Panc1 (cell line): ENCODE measurements at regions not wholly inside any gene's neighbourhood (a gene's known extent, or its start where the extent isn't known, plus 50 kb on each side); places are given as distances from the start of the nearest gene placed in this dataset.
A peak's percentile ranks its signal among the peaks of the same experiment; 100 is the strongest.

Experiments
- ATAC-seq: fragments of 200-7000 bp; cut with Tn5 transposase; 2 replicates; pipeline ENCODE4 v1.9.1; 2020; ENCODE audit warnings: mild to moderate bottlenecking, moderate library complexity
- BruUV-seq: library from RNA; stranded (reverse); fragments of 400-500 nt; replicated peaks from 2 replicates; lab custom pipeline; 2021; lab: Mats Ljungman, UMichigan
- CTCF ChIA-PET: fragments of 300-600 bp; sonication (Branson Sonifier 250); formaldehyde crosslinking; loops from one replicate; lab custom pipeline; 2022; ENCODE audit warnings: antibody characterized with exemption; lab: Charles Lee
- POLR2A ChIA-PET: fragments of 300-600 bp; sonication (Branson Sonifier 250); formaldehyde crosslinking; loops from one replicate; lab custom pipeline; 2022; ENCODE audit warnings: antibody characterized with exemption; lab: Charles Lee
- DNase-seq: peaks from one replicate; pipeline ENCODE4 v3.0.0-alpha.2; 2010; ENCODE audit warnings: low read depth, low spot score
- H3K27ac ChIP-seq: 2 replicates; pipeline ENCODE4 v1.5.1; 2011; ENCODE audit warnings: mild to moderate bottlenecking, low read length, inconsistent platforms
- H3K27me3 ChIP-seq: fragments of 200-500 bp; sonication (Bioruptor generic); 2 replicates; pipeline ENCODE4 v1.6.0; 2014; ENCODE audit warnings: low read length, inconsistent platforms; ENCODE audit not compliant: control insufficient read depth, insufficient read depth
- H3K36me3 ChIP-seq: fragments of 200-500 bp; sonication (Bioruptor generic); 2 replicates; pipeline ENCODE4 v1.5.1; 2014; ENCODE audit warnings: inconsistent platforms, mild to moderate bottlenecking, low read length, moderate library complexity; ENCODE audit not compliant: control insufficient read depth, insufficient read depth
- H3K4me1 ChIP-seq: 2 replicates; pipeline ENCODE4 v1.5.1; 2011; ENCODE audit warnings: inconsistent platforms, mild to moderate bottlenecking, low read length, moderate library complexity; ENCODE audit not compliant: control insufficient read depth, insufficient read depth
- H3K4me3 ChIP-seq, 2 experiments: 2 replicates each; pipeline ENCODE4 v1.5.1; 2011 to 2012; ENCODE audit warnings: low read depth in 2 of 2, low read length in 2 of 2, mild to moderate bottlenecking in 2 of 2, inconsistent platforms in 1 of 2, moderate library complexity in 1 of 2
- H3K9me3 ChIP-seq: fragments of 200-500 bp; sonication (Bioruptor generic); 2 replicates; pipeline ENCODE4 v1.5.1; 2014; ENCODE audit warnings: low read depth, mild to moderate bottlenecking, inconsistent platforms, low read length, moderate library complexity; ENCODE audit not compliant: control insufficient read depth, insufficient read depth
- POLR2AphosphoS5 ChIP-seq: IDR thresholded peaks from 2 replicates; pipeline ENCODE4 v1.6.1; 2012; ENCODE audit warnings: mild to moderate bottlenecking, low read depth, low read length, moderate library complexity
- TCF7L2 ChIP-seq: IDR thresholded peaks from 2 replicates; pipeline ENCODE4 v1.6.1; 2011; ENCODE audit warnings: mild to moderate bottlenecking, low read depth, low read length, inconsistent platforms
- in situ Hi-C: cut with HindIII; loops from 2 replicates; pipeline ENCODE4 v1.10.0; 2016; ENCODE audit warnings: low sequenced_read_pairs, low pct_unique_long_range_greater_than_20kb
- intact Hi-C: fragments of 100-400 bp; cut with micrococcal nuclease; formaldehyde crosslinking; loops from one replicate; pipeline ENCODE4 v1.10.0; 2022; ENCODE audit not compliant: unreplicated experiment
- TF ChIP-seq, protein P1 (sequence below): fragments of 450-650 bp; IDR thresholded peaks from 2 replicates; pipeline ENCODE4 v1.5.1; 2017; ENCODE audit warnings: mild to moderate bottlenecking
- TF ChIP-seq, protein P2 (sequence below), 2 experiments: IDR thresholded peaks; 2 replicates each; pipeline ENCODE4 v1.6.1; 2011 to 2012; ENCODE audit warnings: low read depth in 2 of 2, control low read depth in 1 of 2, low read length in 1 of 2, mild to moderate bottlenecking in 1 of 2, moderate library complexity in 1 of 2; ENCODE audit not compliant: insufficient read depth in 1 of 2

DNA sequence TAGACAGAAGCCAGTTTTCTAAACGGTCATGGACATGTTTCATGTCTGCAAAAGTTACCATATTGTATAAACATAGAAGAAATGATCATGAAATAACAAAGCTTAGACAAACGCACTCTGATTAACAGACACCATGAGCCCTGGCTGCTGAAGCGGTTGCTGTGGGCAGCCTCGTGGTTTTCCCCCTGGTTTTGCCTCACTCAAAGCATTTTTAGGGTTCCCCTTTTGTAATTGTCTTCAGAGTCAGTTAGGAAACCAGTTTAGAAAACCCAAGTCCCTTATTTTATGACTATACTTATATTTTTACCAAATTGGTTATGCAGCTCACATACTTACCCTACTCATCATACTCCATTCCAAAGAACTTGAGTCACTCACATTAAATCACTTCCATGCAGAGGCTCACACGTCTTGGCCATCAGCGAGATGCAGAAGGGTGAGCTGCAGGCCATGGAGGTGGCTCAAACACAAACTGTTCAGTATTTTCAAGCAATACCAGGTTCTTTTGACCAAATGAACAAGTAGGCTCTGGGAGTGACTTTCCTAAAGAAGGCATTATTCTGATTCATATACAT is 105.6 kb upstream of the SALL3 start:
- ATAC-seq: no peak
- in situ Hi-C loops (no loop called here), intact Hi-C loops (no loop called here)
- Histone ChIP-seq H3K36me3 (no peaks in the 10 kb centered on the region), H3K27ac (no peak overlapping the region), H3K4me3 (no peak overlapping the region), H3K9me3 (no peaks in the 10 kb centered on the region), H3K4me1 (no peaks in the 10 kb centered on the region), H3K27me3 (peaks cover 36% of the 10 kb centered on the region)
- POLR2A ChIA-PET: no interaction called here
- no peak for DNase-seq
- TF ChIP-seq, protein P1, sequence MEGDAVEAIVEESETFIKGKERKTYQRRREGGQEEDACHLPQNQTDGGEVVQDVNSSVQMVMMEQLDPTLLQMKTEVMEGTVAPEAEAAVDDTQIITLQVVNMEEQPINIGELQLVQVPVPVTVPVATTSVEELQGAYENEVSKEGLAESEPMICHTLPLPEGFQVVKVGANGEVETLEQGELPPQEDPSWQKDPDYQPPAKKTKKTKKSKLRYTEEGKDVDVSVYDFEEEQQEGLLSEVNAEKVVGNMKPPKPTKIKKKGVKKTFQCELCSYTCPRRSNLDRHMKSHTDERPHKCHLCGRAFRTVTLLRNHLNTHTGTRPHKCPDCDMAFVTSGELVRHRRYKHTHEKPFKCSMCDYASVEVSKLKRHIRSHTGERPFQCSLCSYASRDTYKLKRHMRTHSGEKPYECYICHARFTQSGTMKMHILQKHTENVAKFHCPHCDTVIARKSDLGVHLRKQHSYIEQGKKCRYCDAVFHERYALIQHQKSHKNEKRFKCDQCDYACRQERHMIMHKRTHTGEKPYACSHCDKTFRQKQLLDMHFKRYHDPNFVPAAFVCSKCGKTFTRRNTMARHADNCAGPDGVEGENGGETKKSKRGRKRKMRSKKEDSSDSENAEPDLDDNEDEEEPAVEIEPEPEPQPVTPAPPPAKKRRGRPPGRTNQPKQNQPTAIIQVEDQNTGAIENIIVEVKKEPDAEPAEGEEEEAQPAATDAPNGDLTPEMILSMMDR: 0 out of 2 replicates have a peak, but pooled peaks have one; percentile 3
- TF ChIP-seq, protein P2, sequence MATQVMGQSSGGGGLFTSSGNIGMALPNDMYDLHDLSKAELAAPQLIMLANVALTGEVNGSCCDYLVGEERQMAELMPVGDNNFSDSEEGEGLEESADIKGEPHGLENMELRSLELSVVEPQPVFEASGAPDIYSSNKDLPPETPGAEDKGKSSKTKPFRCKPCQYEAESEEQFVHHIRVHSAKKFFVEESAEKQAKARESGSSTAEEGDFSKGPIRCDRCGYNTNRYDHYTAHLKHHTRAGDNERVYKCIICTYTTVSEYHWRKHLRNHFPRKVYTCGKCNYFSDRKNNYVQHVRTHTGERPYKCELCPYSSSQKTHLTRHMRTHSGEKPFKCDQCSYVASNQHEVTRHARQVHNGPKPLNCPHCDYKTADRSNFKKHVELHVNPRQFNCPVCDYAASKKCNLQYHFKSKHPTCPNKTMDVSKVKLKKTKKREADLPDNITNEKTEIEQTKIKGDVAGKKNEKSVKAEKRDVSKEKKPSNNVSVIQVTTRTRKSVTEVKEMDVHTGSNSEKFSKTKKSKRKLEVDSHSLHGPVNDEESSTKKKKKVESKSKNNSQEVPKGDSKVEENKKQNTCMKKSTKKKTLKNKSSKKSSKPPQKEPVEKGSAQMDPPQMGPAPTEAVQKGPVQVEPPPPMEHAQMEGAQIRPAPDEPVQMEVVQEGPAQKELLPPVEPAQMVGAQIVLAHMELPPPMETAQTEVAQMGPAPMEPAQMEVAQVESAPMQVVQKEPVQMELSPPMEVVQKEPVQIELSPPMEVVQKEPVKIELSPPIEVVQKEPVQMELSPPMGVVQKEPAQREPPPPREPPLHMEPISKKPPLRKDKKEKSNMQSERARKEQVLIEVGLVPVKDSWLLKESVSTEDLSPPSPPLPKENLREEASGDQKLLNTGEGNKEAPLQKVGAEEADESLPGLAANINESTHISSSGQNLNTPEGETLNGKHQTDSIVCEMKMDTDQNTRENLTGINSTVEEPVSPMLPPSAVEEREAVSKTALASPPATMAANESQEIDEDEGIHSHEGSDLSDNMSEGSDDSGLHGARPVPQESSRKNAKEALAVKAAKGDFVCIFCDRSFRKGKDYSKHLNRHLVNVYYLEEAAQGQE (IDR thresholded peaks at IDR 0.05; ENCODE audit: insufficient read depth in 1 of 2, low read depth in 2 of 2, low read length in 1 of 2): no peak
- TF ChIP-seq TCF7L2 (no peak), POLR2AphosphoS5 (no peak)
- CTCF ChIA-PET: no interaction called here
- BruUV-seq: no TSS peak

- Histone ChIP-seq H3K36me3 (no peaks in the 10 kb centered on the region), H3K27ac (no peak overlapping the region), H3K4me3 (no peak overlapping the region), H3K4me1 (no peaks in the 10 kb centered on the region), H3K27me3 (peaks cover 29% of the 10 kb centered on the region), H3K9me3 (no peaks in the 10 kb centered on the region)
- ATAC-seq (peak; percentile 77), DNase-seq (peak; percentile 22)
- no TSS peak for BruUV-seq
- TF ChIP-seq, protein P1: peak; percentile 92
- no peak for TF ChIP-seq TCF7L2
- TF ChIP-seq POLR2AphosphoS5: no peak
- in situ Hi-C loops: no loop called here
- intact Hi-C loops: loop anchor here (5.0 kb wide), 3 partner anchors 112 to 372 kb away; no protein-coding TSS in a partner anchor
- POLR2A ChIA-PET: no interaction called here
- CTCF ChIA-PET: interaction anchor here (0.6 to 1.3 kb wide), 9 partner anchors 9 to 1955 kb away, joined by 3 to 12 read pairs (median 3); no protein-coding TSS in a partner anchor
These were observed 104.4 kb upstream of the SALL3 start for GRCh38 chr18:78875016-78875777.
